ENCODE measurements at regions not wholly inside any gene's neighbourhood (a gene's known extent, or its start where the extent isn't known, plus 50 kb on each side); places are given as distances from the start of the nearest gene placed in this dataset.

GRCh38 chr11:86861810-86862209, 61.5 kb downstream of the PRSS23 start:
- TF ChIP-seq, protein P1, sequence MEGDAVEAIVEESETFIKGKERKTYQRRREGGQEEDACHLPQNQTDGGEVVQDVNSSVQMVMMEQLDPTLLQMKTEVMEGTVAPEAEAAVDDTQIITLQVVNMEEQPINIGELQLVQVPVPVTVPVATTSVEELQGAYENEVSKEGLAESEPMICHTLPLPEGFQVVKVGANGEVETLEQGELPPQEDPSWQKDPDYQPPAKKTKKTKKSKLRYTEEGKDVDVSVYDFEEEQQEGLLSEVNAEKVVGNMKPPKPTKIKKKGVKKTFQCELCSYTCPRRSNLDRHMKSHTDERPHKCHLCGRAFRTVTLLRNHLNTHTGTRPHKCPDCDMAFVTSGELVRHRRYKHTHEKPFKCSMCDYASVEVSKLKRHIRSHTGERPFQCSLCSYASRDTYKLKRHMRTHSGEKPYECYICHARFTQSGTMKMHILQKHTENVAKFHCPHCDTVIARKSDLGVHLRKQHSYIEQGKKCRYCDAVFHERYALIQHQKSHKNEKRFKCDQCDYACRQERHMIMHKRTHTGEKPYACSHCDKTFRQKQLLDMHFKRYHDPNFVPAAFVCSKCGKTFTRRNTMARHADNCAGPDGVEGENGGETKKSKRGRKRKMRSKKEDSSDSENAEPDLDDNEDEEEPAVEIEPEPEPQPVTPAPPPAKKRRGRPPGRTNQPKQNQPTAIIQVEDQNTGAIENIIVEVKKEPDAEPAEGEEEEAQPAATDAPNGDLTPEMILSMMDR (IDR thresholded peaks at IDR 0.05; ENCODE audit: control insufficient read depth, extremely low read depth, insufficient read depth) = peak; percentile 29
- no peak for DNase-seq (ENCODE audit: low read depth)

DNA sequence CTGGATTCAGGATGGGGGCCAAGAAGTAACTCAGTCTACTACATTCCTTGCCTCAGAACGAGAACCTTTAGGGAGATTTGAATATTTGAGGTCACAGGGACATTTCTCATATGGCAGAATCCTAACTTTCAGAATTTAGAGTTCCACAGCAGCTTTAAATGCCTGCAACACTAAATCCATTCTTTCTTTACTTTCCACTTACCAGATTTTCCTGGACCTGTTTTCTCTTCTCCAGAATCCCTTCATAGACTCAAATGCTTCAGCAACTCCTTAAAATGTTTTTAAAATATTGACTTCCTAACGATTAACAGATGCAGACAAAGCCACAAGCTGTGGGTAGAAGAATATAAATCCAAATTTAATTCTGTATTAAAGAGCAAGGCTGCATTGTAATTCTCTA, 63.1 kb downstream of the PRSS23 start:
- no peak for DNase-seq (ENCODE audit: low read depth)
- TF ChIP-seq, protein P1 (IDR thresholded peaks at IDR 0.05; ENCODE audit: control insufficient read depth, extremely low read depth, insufficient read depth) = no peak
- H3K4me3 ChIP-seq (ENCODE audit: low read depth, low read length) = no peak overlapping the region

More at GRCh38 chr11:86861810-86862209, 61.5 kb downstream of the PRSS23 start:
- H3K4me3 ChIP-seq (ENCODE audit: low read depth, low read length) = no peak overlapping the region

DNA sequence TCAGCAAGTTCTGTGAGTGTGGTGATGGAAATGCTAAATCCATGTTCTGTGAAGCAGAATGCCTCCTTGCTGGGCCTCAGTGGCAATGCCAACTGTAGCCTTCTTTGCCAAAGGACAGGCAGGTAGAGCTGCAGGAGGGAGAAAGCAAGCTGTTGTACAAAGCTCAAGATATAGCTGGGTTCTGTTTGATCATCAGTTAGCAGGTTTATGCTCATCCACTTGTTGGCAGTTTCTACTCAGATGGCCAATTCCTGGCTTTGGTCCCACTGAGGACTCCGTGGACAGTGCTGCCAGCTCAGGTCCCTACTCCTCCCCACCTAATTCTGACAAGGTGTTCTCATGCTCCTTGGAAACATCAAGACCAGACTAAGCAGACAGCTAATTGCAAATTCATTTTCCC, 65.1 kb downstream of the PRSS23 start:
- TF ChIP-seq, protein P1 (IDR thresholded peaks at IDR 0.05; ENCODE audit: control insufficient read depth, extremely low read depth, insufficient read depth) = no peak
- DNase-seq (ENCODE audit: low read depth) = no peak
- H3K4me3 ChIP-seq (ENCODE audit: low read depth, low read length) = no peak overlapping the region

DNA sequence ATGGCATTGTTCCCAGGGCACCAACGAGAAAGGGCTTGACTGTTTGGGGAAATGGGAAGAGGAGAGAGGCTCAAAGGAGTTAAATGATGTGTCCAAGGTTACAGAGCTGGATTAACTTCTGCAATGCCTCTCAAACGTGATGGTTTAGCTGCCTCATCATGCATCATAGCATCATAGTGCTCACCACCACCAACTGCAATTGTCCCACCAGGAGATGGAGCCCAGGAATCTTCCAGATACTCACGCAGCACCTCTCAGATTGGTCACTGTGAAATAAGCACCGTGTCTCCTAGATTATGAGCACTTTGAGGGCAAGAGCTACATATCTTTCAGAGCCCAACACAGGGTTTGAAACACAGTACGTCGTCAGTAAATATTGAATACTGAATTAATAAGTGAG, 69.2 kb downstream of the PRSS23 start:
- TF ChIP-seq, protein P1 (IDR thresholded peaks at IDR 0.05; ENCODE audit: control insufficient read depth, extremely low read depth, insufficient read depth) = no peak
- no peak overlapping the region for H3K4me3 ChIP-seq (ENCODE audit: low read depth, low read length)
- DNase-seq (ENCODE audit: low read depth) = no peak

- no peak for DNase-seq (ENCODE audit: low read depth)
- no peak overlapping the region for H3K4me3 ChIP-seq (ENCODE audit: low read depth, low read length)
- TF ChIP-seq, protein P1 (IDR thresholded peaks at IDR 0.05; ENCODE audit: control insufficient read depth, extremely low read depth, insufficient read depth) = peak; percentile 71
Measured at GRCh38 chr11:86869966-86870570, 69.7 kb downstream of the PRSS23 start.

DNA sequence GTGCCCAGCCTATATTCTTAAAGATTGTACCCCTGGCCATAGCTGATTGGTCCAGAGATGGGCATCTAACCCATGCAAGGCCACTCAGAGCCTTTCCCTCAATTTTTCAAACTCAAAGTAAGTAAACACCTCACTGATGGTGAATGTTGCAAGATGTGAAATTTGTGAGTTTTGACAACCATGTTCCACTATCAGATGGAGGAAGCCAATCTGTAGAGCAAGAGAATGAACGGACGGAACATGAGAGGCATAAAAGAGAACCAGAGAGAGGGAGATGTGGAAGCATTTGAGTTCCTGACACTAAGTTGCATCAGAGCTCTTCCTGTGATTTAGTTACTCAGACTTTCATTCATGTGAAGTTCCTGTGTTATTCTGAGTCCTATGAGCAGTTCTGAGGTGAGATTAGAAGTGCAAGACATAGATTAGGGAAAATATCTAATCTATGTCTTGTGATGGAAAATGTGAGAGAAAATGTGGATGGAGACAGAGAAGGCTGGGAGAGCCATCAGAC, 73.3 kb downstream of the PRSS23 start:
- TF ChIP-seq, protein P1 (IDR thresholded peaks at IDR 0.05; ENCODE audit: control insufficient read depth, extremely low read depth, insufficient read depth) = no peak
- DNase-seq (ENCODE audit: low read depth) = no peak
- H3K4me3 ChIP-seq (ENCODE audit: low read depth, low read length) = no peak overlapping the region
